DND-41 (cell line): ENCODE measurements at regions not wholly inside any gene's neighbourhood (a gene's known extent, or its start where the extent isn't known, plus 50 kb on each side); places are given as distances from the start of the nearest gene placed in this dataset.

ENCODE experiments used
- ATAC-seq: fragments of 200-7000 bp; cut with Tn5 transposase; 3 replicates; pipeline ENCODE4 v1.9.1; 2021; ENCODE audit warnings: low read depth; ENCODE audit not compliant: insufficient read depth
- DNase-seq: peaks from one replicate; pipeline ENCODE4 v3.0.0-alpha.2; 2020
- H2AFZ ChIP-seq: 2 replicates; pipeline ENCODE4 v1.6.0; 2012; ENCODE audit warnings: low read depth, low read length
- H3K27ac ChIP-seq: 2 replicates; pipeline ENCODE4 v1.5.1; 2012; ENCODE audit warnings: low read length, inconsistent platforms
- H3K27me3 ChIP-seq: fragments of 200-600 bp; sonication (generic); 2 replicates; pipeline ENCODE4 v1.6.0; 2012; ENCODE audit warnings: low read length, mild to moderate bottlenecking, inconsistent platforms; ENCODE audit not compliant: insufficient read depth, poor library complexity
- H3K36me3 ChIP-seq: 2 replicates; pipeline ENCODE4 v1.5.1; 2012; ENCODE audit warnings: low read length, inconsistent platforms; ENCODE audit not compliant: insufficient read depth
- H3K4me1 ChIP-seq: 2 replicates; pipeline ENCODE4 v1.5.1; 2012; ENCODE audit warnings: mild to moderate bottlenecking, low read length; ENCODE audit not compliant: insufficient read depth
- H3K4me2 ChIP-seq: 2 replicates; pipeline ENCODE4 v1.6.0; 2012; ENCODE audit warnings: mild to moderate bottlenecking, moderate library complexity, low read length, inconsistent platforms; ENCODE audit not compliant: insufficient read depth
- H3K4me3 ChIP-seq, 2 experiments: fragments of 200-600 bp in 1 of 2; shearing (Covaris generic) in 1 of 2; 2 replicates each; pipeline ENCODE4 v1.5.1; 2012 to 2016; ENCODE audit warnings: inconsistent platforms in 2 of 2, low read length in 2 of 2, mild to moderate bottlenecking in 2 of 2, low read depth in 1 of 2, moderate library complexity in 1 of 2
- H3K79me2 ChIP-seq: 2 replicates; pipeline ENCODE4 v1.6.0; 2012; ENCODE audit warnings: low read length, inconsistent platforms; ENCODE audit not compliant: insufficient read depth
- H3K9ac ChIP-seq: 2 replicates; pipeline ENCODE4 v1.6.0; 2012; ENCODE audit warnings: low read depth, mild to moderate bottlenecking, inconsistent platforms, low read length, moderate library complexity
- H3K9me3 ChIP-seq: 2 replicates; pipeline ENCODE4 v1.5.1; 2012; ENCODE audit warnings: low read length, moderate library complexity, mild to moderate bottlenecking, inconsistent platforms; ENCODE audit not compliant: insufficient read depth, severe bottlenecking
- H4K20me1 ChIP-seq: 2 replicates; pipeline ENCODE4 v1.6.0; 2012; ENCODE audit warnings: low read length; ENCODE audit not compliant: insufficient read depth
- CTCF ChIP-seq: IDR thresholded peaks from 2 replicates; pipeline ENCODE4 v1.5.1; 2012; ENCODE audit warnings: borderline replicate concordance, low read length, moderate library complexity, mild to moderate bottlenecking; ENCODE audit not compliant: poor library complexity, severe bottlenecking; ENCODE audit errors: extremely low read depth
- EZH2 ChIP-seq: IDR thresholded peaks from 3 replicates; pipeline ENCODE4 v1.6.1; 2012; ENCODE audit warnings: borderline replicate concordance, low read depth, mild to moderate bottlenecking, moderate library complexity, low read length, inconsistent platforms; ENCODE audit not compliant: severe bottlenecking

GRCh38 chr6:119581220-119581619 lies 231.7 kb upstream of the MAN1A1 start:
- no peak for ATAC-seq

GRCh38 chr6:119575721-119576120 lies 226.2 kb upstream of the MAN1A1 start:
- H3K9ac ChIP-seq, result no peak overlapping the region
- DNase-seq, result no peak
- no peaks in the 10 kb centered on the region for H3K4me1 ChIP-seq
- no peaks in the 10 kb centered on the region for H3K79me2 ChIP-seq
- H3K9me3 ChIP-seq, result no peaks in the 10 kb centered on the region
- no peak overlapping the region for H3K4me3 ChIP-seq
- H3K27me3 ChIP-seq, result no peaks in the 10 kb centered on the region
- no peak for TF ChIP-seq EZH2
- H3K4me2 ChIP-seq, result no peak overlapping the region
- H3K36me3 ChIP-seq, result no peaks in the 10 kb centered on the region
- H2AFZ ChIP-seq, result no peak overlapping the region
- H4K20me1 ChIP-seq, result no peaks in the 10 kb centered on the region
- no peak overlapping the region for H3K27ac ChIP-seq
- ATAC-seq, result no peak

More at GRCh38 chr6:119581220-119581619, 231.7 kb upstream of the MAN1A1 start:
- Histone ChIP-seq H3K4me2 (no peak overlapping the region), H3K9me3 (no peaks in the 10 kb centered on the region), H3K79me2 (no peaks in the 10 kb centered on the region), H2AFZ (no peak overlapping the region), H3K9ac (no peak overlapping the region), H3K4me1 (no peaks in the 10 kb centered on the region), H3K4me3 (no peak overlapping the region), H3K36me3 (no peaks in the 10 kb centered on the region), H3K27ac (no peak overlapping the region), H4K20me1 (no peaks in the 10 kb centered on the region), H3K27me3 (no peaks in the 10 kb centered on the region)
- no peak for DNase-seq
- TF ChIP-seq EZH2 (no peak), CTCF (no peak)

DNA sequence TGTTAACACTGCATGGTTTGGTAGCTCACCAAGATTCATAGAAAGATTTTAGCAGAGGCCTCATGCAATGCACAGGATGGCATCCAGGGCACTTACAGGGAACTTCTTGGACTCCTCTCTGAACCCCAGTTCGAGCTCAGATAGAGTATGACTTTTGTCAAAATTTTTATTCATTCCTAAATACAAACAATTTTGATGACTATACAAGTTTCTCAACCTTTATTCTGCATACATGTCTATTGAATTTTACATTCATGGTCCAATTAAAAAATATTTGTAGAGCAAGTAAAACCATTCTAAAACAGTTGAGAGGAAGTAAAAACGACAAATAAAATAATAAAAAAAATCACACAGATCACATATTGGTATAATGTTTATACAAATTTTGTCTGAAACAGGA lies 219.0 kb upstream of the MAN1A1 start:
- no peak for TF ChIP-seq CTCF
- H2AFZ ChIP-seq, result no peak overlapping the region
- no peaks in the 10 kb centered on the region for H3K36me3 ChIP-seq
- no peak for ATAC-seq
- H4K20me1 ChIP-seq, result no peaks in the 10 kb centered on the region
- H3K27me3 ChIP-seq, result no peaks in the 10 kb centered on the region
- no peak overlapping the region for H3K27ac ChIP-seq
- H3K4me3 ChIP-seq, result no peak overlapping the region
- no peak for DNase-seq
- no peaks in the 10 kb centered on the region for H3K9me3 ChIP-seq
- no peaks in the 10 kb centered on the region for H3K79me2 ChIP-seq
- H3K4me2 ChIP-seq, result no peak overlapping the region
- no peaks in the 10 kb centered on the region for H3K4me1 ChIP-seq
- no peak overlapping the region for H3K9ac ChIP-seq

DNA sequence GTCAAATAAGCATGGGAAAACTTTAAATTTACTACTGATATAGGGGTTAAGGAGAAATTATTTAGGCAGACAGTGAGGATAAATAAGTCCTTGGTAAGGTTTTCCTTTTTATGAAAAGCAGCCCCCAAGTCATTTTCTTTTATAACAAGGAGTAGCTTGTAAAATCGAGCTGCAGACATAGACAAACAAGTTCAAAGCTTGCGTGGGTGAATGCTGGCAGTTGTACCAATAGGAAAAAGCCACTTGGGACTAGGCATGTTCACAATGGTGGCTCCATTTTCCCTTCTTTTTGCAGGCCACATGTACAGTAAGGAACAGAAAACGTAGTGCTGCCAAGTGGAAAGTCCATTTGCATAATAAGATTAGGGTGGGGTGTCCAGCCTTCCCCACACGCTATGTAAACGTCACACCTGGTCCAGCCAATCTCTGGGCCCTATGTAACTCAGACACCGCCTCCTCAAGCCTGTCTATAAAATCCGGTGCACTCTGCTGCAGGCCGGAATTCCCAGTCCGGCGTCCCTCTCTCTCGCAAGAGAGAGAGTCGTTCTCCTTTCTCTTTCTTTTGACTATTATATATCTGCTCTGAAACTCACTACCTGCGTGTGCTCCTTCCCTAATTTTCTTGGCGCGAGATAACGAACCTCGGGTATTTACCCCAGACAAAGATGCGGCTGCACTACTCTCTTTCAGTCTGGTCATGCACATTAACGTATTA lies 217.1 kb upstream of the MAN1A1 start:
- Histone ChIP-seq H3K36me3 (no peaks in the 10 kb centered on the region), H3K9me3 (no peaks in the 10 kb centered on the region), H3K27me3 (no peaks in the 10 kb centered on the region), H3K4me2 (no peak overlapping the region), H3K4me3 (no peak overlapping the region), H3K4me1 (no peaks in the 10 kb centered on the region), H3K9ac (no peak overlapping the region), H3K79me2 (no peaks in the 10 kb centered on the region), H4K20me1 (no peaks in the 10 kb centered on the region), H2AFZ (no peak overlapping the region), H3K27ac (no peak overlapping the region)
- TF ChIP-seq EZH2 (no peak), CTCF (no peak)
- ATAC-seq, result no peak
- DNase-seq, result no peak
